GM13976 (cell line): ENCODE measurements at regions not wholly inside any gene's neighbourhood (a gene's known extent, or its start where the extent isn't known, plus 50 kb on each side); places are given as distances from the start of the nearest gene placed in this dataset.

ENCODE experiments used
- DNase-seq: peaks from one replicate; pipeline ENCODE4 v3.0.0; 2012; ENCODE audit warnings: low spot score
- in situ Hi-C: fragments of 300-500 bp; cut with MboI; formaldehyde crosslinking; loops from one replicate; pipeline ENCODE4 v1.12.0; 2022; ENCODE audit warnings: low sequenced_read_pairs, mixed read lengths, inconsistent platforms; ENCODE audit not compliant: unreplicated experiment
- TF ChIP-seq, protein P1 (sequence below): IDR thresholded peaks from 2 replicates; pipeline ENCODE4 v1.5.1; 2012; ENCODE audit warnings: borderline replicate concordance, mild to moderate bottlenecking; ENCODE audit not compliant: insufficient read depth; ENCODE audit errors: extremely low read depth, missing control alignments, control extremely low read depth

DNA sequence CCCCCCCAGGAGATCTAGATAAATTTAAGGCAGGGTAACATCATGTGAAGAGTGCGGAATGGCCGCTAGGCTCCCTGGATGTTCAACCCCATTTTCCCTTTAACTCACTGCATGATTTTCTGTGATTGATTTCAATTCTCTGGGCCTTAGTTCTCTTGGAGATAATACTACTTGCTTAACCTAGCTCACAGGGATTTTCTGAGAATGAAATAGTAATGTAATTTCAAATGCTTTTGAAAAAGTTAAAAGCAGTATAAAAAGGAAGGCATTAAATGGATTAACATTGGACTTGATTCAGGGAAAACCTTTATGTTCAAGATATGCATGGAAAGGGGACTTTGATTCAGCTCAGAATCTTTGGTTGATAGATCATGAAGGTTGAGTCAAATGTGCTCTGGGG lies 90.9 kb downstream of the KIF4B start:
- TF ChIP-seq, protein P1, sequence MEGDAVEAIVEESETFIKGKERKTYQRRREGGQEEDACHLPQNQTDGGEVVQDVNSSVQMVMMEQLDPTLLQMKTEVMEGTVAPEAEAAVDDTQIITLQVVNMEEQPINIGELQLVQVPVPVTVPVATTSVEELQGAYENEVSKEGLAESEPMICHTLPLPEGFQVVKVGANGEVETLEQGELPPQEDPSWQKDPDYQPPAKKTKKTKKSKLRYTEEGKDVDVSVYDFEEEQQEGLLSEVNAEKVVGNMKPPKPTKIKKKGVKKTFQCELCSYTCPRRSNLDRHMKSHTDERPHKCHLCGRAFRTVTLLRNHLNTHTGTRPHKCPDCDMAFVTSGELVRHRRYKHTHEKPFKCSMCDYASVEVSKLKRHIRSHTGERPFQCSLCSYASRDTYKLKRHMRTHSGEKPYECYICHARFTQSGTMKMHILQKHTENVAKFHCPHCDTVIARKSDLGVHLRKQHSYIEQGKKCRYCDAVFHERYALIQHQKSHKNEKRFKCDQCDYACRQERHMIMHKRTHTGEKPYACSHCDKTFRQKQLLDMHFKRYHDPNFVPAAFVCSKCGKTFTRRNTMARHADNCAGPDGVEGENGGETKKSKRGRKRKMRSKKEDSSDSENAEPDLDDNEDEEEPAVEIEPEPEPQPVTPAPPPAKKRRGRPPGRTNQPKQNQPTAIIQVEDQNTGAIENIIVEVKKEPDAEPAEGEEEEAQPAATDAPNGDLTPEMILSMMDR: no peak
- in situ Hi-C loops: no loop called here
- DNase-seq: no peak

DNA sequence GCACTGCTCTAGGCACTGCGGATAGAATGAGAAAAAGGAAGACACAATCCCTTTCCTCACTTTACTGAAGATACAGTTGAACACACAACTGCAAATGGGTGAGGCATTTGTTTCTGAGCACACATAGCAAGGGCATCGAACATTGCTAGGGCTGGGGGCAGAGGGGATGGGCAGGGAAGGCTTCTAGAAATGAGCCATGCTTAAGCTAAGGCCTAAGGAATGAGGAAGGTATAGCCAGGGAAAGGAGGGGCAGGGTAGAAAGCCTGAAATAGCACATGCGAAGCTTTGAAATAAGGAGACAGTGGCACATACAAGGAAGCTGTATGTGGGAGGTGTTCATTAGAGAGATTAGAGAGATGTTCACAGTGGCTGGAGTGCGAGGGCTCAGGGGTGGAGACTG lies 92.7 kb downstream of the KIF4B start:
- DNase-seq: no peak
- in situ Hi-C loops: no loop called here
- TF ChIP-seq, protein P1: no peak

DNA sequence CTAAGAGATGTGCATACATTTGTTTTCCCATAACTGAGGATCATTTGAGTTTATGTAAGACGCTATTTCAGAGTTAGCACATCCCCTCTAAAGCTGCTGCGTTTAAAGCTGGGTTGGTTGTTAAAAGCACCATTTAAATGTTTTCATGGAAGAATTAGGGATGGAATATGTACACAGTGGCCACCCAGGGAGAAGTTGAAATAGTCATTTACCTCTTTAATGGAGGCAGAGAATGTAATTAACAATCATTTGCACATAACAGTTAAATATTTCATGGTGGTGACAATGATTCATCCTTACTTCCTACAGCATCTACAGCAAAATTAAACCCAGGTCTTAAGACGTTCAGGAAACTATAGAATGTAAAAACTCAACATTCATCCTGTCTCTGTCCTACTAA lies 100.3 kb downstream of the KIF4B start:
- DNase-seq: no peak
- in situ Hi-C loops: no loop called here

DNA sequence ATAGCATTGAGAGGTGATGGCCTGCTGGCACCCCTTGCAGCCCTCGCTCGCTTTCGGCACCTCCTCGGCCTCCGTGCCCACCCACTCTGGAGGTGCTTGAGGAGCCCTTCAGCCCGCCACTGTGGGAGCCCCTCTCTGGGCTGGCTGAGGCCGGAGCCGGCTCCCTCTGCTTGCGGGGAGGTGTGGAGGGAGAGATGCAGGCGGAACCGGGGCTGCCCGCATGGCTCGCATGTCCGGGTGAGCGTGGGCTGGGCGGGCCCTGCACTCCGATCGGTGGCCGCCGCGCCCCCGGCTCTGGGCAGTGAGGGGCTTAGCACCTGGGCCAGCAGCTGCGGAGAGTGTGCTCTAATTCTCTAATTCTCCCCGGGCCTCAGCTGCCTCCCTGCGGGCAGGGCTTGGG lies 101.1 kb downstream of the KIF4B start:
- in situ Hi-C loops: no loop called here
- DNase-seq: no peak
- TF ChIP-seq, protein P1: no peak

More for the DNA sequence above, 100.3 kb downstream of the KIF4B start:
- TF ChIP-seq, protein P1: no peak

DNA sequence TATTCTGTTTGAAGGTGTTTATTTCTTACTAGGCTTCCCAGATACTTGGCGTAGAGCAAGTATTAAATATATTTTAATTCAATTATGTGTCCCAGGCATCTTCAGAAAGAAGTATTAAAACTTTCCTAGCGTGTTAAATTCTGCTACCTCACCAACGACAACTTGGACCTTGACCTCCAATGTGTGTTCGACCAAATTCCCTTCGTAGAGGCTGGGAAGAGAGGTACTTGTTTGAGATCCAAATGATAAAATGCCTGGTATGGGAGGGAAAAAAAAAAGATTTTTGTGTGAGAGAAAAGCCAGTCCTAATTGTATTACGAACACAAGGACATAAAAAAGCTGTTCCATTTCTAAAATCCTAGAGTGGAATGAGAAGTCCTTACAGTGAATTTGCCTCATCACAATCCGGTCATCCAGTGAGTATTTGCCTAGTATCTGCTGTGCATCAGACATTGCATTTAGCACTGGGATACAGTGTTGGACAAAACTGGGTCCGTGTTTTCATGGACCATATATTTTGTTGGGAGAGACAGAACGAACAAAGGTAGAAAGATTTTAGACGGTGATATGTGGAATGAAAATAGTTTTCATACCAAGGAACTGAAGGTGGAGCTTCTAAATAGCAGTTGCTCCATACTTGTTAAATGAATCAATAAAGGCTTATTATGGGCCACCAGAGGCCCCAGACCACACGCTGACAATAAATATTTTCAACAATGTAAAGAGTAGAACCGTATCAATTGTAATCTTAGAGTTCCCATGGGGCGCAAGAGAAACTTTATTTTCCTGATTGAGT lies 103.1 kb downstream of the KIF4B start:
- TF ChIP-seq, protein P1: no peak
- DNase-seq: no peak

DNA sequence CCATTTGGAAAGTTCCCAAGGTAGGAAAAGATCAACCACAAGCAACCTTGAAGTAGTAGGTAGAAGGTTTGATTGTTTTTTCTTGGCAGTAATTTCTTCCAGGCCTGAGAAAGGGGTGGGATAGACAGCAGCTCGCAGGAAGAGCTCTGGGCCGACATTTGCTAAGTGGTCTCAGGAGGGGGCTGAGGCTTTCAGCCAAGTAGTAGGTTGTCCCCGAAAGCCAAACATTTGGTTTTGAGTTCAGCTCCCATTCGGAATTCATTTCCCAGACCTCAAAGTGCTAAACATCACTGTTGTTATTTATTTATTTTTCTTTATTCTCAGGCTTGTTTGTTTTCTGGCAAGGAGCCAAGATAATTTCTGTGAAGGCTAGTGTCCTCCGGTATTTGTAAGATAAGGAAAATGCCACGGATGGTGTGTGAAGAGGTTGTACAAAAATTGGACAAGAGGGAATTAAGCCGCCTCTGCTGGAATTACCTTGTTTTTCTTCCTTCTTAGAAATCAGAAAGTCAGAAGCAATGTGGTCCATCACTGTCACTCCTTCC lies 112.1 kb downstream of the KIF4B start:
- in situ Hi-C loops: no loop called here

More for the DNA sequence above, 103.1 kb downstream of the KIF4B start:
- in situ Hi-C loops: no loop called here

More for the DNA sequence above, 112.1 kb downstream of the KIF4B start:
- TF ChIP-seq, protein P1: no peak
- DNase-seq: no peak
